ENCODE measurements at regions not wholly inside any gene's neighbourhood (a gene's known extent, or its start where the extent isn't known, plus 50 kb on each side); places are given as distances from the start of the nearest gene placed in this dataset.

DNA sequence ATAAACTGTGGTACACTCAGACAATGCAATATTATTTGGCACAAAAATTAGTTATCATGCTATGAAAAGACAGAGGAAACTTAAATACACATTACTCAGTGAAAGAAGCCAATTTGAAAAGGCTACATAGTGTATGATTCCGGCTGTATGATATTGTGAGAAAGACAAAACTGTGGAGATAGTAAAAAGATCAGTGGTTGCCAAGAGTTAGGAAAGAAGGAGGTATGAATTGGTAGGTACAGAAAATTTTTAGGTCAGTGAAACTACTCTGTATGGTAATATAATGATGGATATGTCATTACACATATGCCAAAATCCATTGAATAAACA lies 458.8 kb upstream of the CBLB start:
- Histone ChIP-seq H3K9me3 (ENCODE audit: severe bottlenecking) (peaks cover 2% of the 10 kb centered on the region), H3K4me3 (ENCODE audit: low read depth, low read length) (no peak overlapping the region), H3K27ac (no peak overlapping the region), H3K27me3 (ENCODE audit: insufficient read depth, low read depth, severe bottlenecking) (no peaks in the 10 kb centered on the region), H3K36me3 (no peaks in the 10 kb centered on the region)
- no peak for DNase-seq
- TF ChIP-seq, protein P1, sequence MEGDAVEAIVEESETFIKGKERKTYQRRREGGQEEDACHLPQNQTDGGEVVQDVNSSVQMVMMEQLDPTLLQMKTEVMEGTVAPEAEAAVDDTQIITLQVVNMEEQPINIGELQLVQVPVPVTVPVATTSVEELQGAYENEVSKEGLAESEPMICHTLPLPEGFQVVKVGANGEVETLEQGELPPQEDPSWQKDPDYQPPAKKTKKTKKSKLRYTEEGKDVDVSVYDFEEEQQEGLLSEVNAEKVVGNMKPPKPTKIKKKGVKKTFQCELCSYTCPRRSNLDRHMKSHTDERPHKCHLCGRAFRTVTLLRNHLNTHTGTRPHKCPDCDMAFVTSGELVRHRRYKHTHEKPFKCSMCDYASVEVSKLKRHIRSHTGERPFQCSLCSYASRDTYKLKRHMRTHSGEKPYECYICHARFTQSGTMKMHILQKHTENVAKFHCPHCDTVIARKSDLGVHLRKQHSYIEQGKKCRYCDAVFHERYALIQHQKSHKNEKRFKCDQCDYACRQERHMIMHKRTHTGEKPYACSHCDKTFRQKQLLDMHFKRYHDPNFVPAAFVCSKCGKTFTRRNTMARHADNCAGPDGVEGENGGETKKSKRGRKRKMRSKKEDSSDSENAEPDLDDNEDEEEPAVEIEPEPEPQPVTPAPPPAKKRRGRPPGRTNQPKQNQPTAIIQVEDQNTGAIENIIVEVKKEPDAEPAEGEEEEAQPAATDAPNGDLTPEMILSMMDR (IDR thresholded peaks at IDR 0.05; ENCODE audit: low read depth, low read length), result no peak

DNA sequence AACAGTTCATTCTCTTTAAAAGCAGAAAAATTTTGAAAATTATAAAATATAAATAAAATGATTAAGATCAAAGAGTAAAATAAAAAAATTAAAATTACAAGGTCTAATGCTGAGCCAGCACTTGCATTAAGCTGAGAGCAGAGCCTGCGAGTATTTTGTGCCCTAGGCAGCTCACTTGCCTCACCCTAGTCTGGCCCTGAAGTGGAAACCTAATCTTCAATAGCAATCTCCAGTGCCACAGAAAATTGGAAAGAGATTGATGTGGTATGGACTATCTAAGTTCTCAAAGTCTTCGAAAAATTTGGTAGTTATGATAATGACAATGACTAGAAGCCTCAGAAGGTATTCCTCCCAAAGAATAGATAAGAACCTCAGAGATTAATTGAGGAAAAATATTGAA lies 459.4 kb upstream of the CBLB start:
- no peaks in the 10 kb centered on the region for H3K36me3 ChIP-seq
- H3K27me3 ChIP-seq (ENCODE audit: insufficient read depth, low read depth, severe bottlenecking), result no peaks in the 10 kb centered on the region
- no peak for DNase-seq
- TF ChIP-seq, protein P1 (IDR thresholded peaks at IDR 0.05; ENCODE audit: low read depth, low read length), result no peak
- H3K27ac ChIP-seq, result no peak overlapping the region
- no peak overlapping the region for H3K4me3 ChIP-seq (ENCODE audit: low read depth, low read length)
- H3K9me3 ChIP-seq (ENCODE audit: severe bottlenecking), result peaks cover 2% of the 10 kb centered on the region

DNA sequence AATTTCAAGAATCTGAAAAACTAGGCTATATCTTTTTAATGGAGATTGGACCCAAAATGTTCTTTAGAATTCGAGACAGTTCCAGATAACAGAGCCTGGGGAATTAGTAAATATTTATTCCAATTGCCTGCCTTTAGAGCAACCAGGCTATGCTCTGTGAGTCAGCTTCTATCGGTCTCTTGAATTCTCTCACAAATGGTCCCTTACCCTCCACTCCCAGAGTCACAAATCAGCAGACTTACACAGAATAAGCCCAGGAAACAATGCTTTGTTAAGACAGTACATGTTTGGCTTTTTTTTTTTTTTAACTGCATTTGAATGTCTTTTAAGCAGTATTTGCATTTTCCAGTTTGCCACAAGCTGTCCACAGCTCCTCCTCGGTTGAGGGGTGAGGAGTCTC lies 460.7 kb upstream of the CBLB start:
- TF ChIP-seq, protein P1 (IDR thresholded peaks at IDR 0.05; ENCODE audit: low read depth, low read length), result no peak
- Histone ChIP-seq H3K4me3 (ENCODE audit: low read depth, low read length) (no peak overlapping the region), H3K36me3 (no peaks in the 10 kb centered on the region), H3K27ac (no peak overlapping the region), H3K9me3 (ENCODE audit: severe bottlenecking) (no peaks in the 10 kb centered on the region), H3K27me3 (ENCODE audit: insufficient read depth, low read depth, severe bottlenecking) (no peaks in the 10 kb centered on the region)
- DNase-seq, result no peak

DNA sequence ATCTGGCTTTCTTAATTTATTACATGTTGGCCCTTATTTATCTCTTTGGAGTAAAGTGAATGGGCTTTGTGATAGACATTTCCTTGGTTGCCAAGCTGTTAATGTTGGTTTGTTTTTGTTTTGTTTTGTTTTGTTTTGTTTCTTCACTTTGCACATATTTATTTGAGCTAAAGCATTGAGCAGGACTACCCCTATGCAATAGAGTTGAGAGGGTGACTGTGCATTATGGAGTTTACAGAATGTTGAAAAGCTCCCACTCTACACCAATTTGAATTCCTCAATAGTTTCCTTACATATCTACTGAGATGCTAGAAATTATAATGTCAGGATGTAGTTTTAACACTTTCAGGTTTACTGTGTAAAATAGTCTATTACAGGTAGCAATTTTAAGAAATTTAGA lies 462.8 kb upstream of the CBLB start:
- TF ChIP-seq, protein P1 (IDR thresholded peaks at IDR 0.05; ENCODE audit: low read depth, low read length), result no peak
- Histone ChIP-seq H3K9me3 (ENCODE audit: severe bottlenecking) (no peaks in the 10 kb centered on the region), H3K4me3 (ENCODE audit: low read depth, low read length) (no peak overlapping the region), H3K27me3 (ENCODE audit: insufficient read depth, low read depth, severe bottlenecking) (no peaks in the 10 kb centered on the region), H3K27ac (no peak overlapping the region), H3K36me3 (no peaks in the 10 kb centered on the region)
- DNase-seq, result no peak

DNA sequence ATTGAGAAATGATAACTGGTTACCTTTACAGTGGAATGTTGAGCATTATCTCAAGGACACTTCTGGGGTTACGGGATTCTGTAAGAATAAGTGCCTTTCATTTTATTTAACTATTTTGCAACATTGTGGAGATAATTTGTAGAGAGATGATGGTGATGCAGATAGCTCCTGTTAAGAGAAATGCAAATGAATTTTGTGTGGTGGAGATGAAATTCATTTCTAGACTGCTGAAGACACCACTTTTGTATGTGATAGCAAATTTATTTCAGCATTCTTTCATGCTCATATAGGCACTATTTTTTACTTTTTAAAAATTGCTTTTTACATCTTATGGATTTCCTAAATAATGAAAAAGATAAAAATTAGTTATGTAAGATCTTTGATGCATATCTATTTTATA lies 463.3 kb upstream of the CBLB start:
- DNase-seq, result no peak
- Histone ChIP-seq H3K4me3 (ENCODE audit: low read depth, low read length) (no peak overlapping the region), H3K36me3 (no peaks in the 10 kb centered on the region), H3K9me3 (ENCODE audit: severe bottlenecking) (no peaks in the 10 kb centered on the region), H3K27me3 (ENCODE audit: insufficient read depth, low read depth, severe bottlenecking) (no peaks in the 10 kb centered on the region), H3K27ac (no peak overlapping the region)
- TF ChIP-seq, protein P1 (IDR thresholded peaks at IDR 0.05; ENCODE audit: low read depth, low read length), result no peak

DNA sequence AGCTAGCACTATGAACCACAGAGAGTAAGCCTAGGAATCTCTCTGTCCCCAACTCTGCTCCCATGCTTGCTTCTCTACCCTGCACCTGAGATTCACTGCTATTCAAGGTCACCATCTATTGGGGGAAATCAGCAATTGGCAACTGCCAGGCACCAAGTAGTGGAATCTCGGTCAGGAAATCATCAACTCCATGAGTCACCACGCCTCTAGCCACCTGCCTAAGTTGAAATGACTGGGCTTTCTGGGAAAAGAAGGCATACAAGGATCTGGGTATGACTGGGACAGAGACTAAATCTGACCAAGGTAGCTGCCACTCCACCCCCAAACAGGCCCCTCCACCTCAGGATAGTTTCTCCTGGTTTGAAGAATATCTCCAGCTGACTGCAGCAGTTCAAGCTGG lies 464.1 kb upstream of the CBLB start:
- no peaks in the 10 kb centered on the region for H3K36me3 ChIP-seq
- H3K9me3 ChIP-seq (ENCODE audit: severe bottlenecking), result no peaks in the 10 kb centered on the region
- TF ChIP-seq, protein P1 (IDR thresholded peaks at IDR 0.05; ENCODE audit: low read depth, low read length), result no peak
- DNase-seq, result no peak
- H3K27ac ChIP-seq, result no peak overlapping the region
- no peak overlapping the region for H3K4me3 ChIP-seq (ENCODE audit: low read depth, low read length)
- no peaks in the 10 kb centered on the region for H3K27me3 ChIP-seq (ENCODE audit: insufficient read depth, low read depth, severe bottlenecking)
